ENCODE measurements at regions not wholly inside any gene's neighbourhood (a gene's known extent, or its start where the extent isn't known, plus 50 kb on each side); places are given as distances from the start of the nearest gene placed in this dataset.

- intact Hi-C loops (cut with DNase I) = no loop called here
- Histone ChIP-seq H3K4me3 (no peak overlapping the region), H3K36me3 (no peaks in the 10 kb centered on the region), H3K27me3 (no peaks in the 10 kb centered on the region), H3K27ac (no peak overlapping the region), H3K4me1 (no peaks in the 10 kb centered on the region), H3K9me3 (no peaks in the 10 kb centered on the region)
- no peak for DNase-seq
- TF ChIP-seq EP300 (IDR thresholded peaks at IDR 0.05) (no peak), POLR2AphosphoS5 (IDR thresholded peaks at IDR 0.05) (no peak), POLR2A (IDR thresholded peaks at IDR 0.05) (no peak)
- TF ChIP-seq, protein P1, sequence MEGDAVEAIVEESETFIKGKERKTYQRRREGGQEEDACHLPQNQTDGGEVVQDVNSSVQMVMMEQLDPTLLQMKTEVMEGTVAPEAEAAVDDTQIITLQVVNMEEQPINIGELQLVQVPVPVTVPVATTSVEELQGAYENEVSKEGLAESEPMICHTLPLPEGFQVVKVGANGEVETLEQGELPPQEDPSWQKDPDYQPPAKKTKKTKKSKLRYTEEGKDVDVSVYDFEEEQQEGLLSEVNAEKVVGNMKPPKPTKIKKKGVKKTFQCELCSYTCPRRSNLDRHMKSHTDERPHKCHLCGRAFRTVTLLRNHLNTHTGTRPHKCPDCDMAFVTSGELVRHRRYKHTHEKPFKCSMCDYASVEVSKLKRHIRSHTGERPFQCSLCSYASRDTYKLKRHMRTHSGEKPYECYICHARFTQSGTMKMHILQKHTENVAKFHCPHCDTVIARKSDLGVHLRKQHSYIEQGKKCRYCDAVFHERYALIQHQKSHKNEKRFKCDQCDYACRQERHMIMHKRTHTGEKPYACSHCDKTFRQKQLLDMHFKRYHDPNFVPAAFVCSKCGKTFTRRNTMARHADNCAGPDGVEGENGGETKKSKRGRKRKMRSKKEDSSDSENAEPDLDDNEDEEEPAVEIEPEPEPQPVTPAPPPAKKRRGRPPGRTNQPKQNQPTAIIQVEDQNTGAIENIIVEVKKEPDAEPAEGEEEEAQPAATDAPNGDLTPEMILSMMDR (IDR thresholded peaks at IDR 0.05) = no peak
- WGBS, 2 donors = 52 to 66% methylated on average over 1 of the region's 1 CpG
Observed at GRCh38 chrX:137982472-137983172, 416.7 kb downstream of the ZIC3 start.

DNA sequence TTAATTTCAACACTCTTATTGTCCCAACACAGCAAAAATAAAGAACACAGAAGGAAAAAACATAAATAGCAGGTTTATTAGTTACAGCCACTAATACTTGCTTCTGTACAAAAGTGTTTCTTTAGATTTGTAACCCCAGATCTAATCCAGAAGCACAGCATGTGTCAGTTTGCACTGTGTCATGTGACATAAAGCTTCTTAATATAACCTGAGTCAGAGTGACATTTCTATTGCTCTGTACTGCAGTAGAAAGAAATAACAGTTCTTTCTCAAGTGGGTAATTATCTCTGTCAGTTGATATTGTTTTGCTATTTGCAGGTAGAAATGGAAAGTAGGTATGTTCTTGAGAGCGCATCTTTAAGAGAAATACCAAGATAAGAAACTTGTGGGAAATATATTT, 422.5 kb downstream of the ZIC3 start:
- DNase-seq = no peak
- H3K4me3 ChIP-seq = no peak overlapping the region
- 73 to 81% methylated on average over 1 of the region's 1 CpG for WGBS, 2 donors
- no peak overlapping the region for H3K27ac ChIP-seq
- no peak for TF ChIP-seq POLR2A (IDR thresholded peaks at IDR 0.05)
- no peak for TF ChIP-seq POLR2AphosphoS5 (IDR thresholded peaks at IDR 0.05)
- TF ChIP-seq, protein P1 (IDR thresholded peaks at IDR 0.05) = no peak
- TF ChIP-seq EP300 (IDR thresholded peaks at IDR 0.05) = no peak
- H3K36me3 ChIP-seq = no peaks in the 10 kb centered on the region
- H3K27me3 ChIP-seq = no peaks in the 10 kb centered on the region
- intact Hi-C loops (cut with DNase I) = no loop called here
- H3K9me3 ChIP-seq = no peaks in the 10 kb centered on the region
- no peaks in the 10 kb centered on the region for H3K4me1 ChIP-seq

- no peaks in the 10 kb centered on the region for H3K9me3 ChIP-seq
- no peak for DNase-seq
- 50 to 78% methylated on average over 1 of the region's 1 CpG for WGBS, 2 donors
- H3K4me1 ChIP-seq = no peaks in the 10 kb centered on the region
- intact Hi-C loops (cut with DNase I) = no loop called here
- H3K27me3 ChIP-seq = no peaks in the 10 kb centered on the region
- no peak overlapping the region for H3K4me3 ChIP-seq
- H3K36me3 ChIP-seq = no peaks in the 10 kb centered on the region
- no peak overlapping the region for H3K27ac ChIP-seq
- TF ChIP-seq POLR2A (IDR thresholded peaks at IDR 0.05) = no peak
- TF ChIP-seq EP300 (IDR thresholded peaks at IDR 0.05) = no peak
- TF ChIP-seq POLR2AphosphoS5 (IDR thresholded peaks at IDR 0.05) = no peak
Observed at GRCh38 chrX:137998619-137999018, 432.7 kb downstream of the ZIC3 start.

DNA sequence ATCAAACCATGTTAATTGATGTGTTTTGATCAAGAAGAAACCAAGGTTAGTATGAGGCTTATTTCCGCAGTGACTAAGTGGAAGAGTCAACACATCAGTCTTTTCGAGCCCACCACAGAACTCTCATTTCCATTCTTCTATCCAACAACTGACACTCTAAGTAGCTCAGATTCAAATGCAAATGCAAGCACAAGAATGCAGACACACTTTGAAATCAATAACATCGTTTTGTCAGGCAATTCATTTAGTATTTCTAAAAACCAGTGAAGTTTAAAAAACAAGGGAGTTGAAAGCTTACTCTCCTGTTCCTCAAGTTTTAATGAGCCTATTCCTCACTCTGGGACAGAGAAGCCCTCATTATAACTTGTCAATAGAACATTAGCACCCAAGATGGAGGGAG, 433.1 kb downstream of the ZIC3 start:
- Histone ChIP-seq H3K9me3 (no peaks in the 10 kb centered on the region), H3K4me3 (no peak overlapping the region), H3K27ac (no peak overlapping the region), H3K27me3 (no peaks in the 10 kb centered on the region), H3K4me1 (no peaks in the 10 kb centered on the region), H3K36me3 (no peaks in the 10 kb centered on the region)
- intact Hi-C loops (cut with DNase I) = no loop called here
- WGBS, 2 donors = 60 to 74% methylated on average over 3 of the region's 3 CpGs
- TF ChIP-seq POLR2AphosphoS5 (IDR thresholded peaks at IDR 0.05) (no peak), POLR2A (IDR thresholded peaks at IDR 0.05) (no peak), EP300 (IDR thresholded peaks at IDR 0.05) (no peak)
- TF ChIP-seq, protein P1 (IDR thresholded peaks at IDR 0.05) = no peak
- DNase-seq = no peak

DNA sequence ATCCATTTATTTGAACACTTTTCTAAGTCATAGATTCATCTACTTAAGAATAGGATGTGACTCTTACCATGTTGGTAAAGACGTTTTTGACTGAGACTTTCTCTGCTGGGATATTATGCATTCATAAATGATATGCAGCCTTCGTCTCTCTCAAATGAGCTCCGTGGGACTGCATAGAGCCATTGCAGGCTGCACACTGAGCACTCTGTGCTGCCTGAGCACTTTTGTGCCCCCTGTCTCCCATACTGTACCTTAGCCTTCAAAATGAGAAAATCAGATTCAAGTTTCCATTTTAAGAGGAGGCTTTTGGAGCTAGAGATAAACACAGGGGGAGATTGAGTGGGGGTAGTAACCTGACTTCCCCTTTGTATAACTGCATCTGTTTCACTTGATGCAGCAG, 433.6 kb downstream of the ZIC3 start:
- no peaks in the 10 kb centered on the region for H3K4me1 ChIP-seq
- WGBS, 2 donors = 62 to 75% methylated on average over 3 of the region's 3 CpGs
- TF ChIP-seq POLR2A (IDR thresholded peaks at IDR 0.05) (no peak), POLR2AphosphoS5 (IDR thresholded peaks at IDR 0.05) (no peak), EP300 (IDR thresholded peaks at IDR 0.05) (no peak)
- TF ChIP-seq, protein P1 (IDR thresholded peaks at IDR 0.05) = no peak
- no peak overlapping the region for H3K4me3 ChIP-seq
- H3K9me3 ChIP-seq = no peaks in the 10 kb centered on the region
- intact Hi-C loops (cut with DNase I) = no loop called here
- no peak for DNase-seq
- H3K27me3 ChIP-seq = no peaks in the 10 kb centered on the region
- no peak overlapping the region for H3K27ac ChIP-seq
- H3K36me3 ChIP-seq = no peaks in the 10 kb centered on the region
